ENCODE measurements at regions not wholly inside any gene's neighbourhood (a gene's known extent, or its start where the extent isn't known, plus 50 kb on each side); places are given as distances from the start of the nearest gene placed in this dataset.

- no peak for DNase-seq (ENCODE audit: low read depth in 4 of 4, low spot score in 3 of 4)
Observed at GRCh38 chr1:69288416-69288815, 279.3 kb upstream of the LRRC7 start.

GRCh38 chr1:69290291-69290690 is 277.4 kb upstream of the LRRC7 start:
- DNase-seq (ENCODE audit: low read depth in 4 of 4, low spot score in 3 of 4), result no peak

GRCh38 chr1:69291541-69291940 is 276.2 kb upstream of the LRRC7 start:
- no peak for DNase-seq (ENCODE audit: low read depth in 4 of 4, low spot score in 3 of 4)

- DNase-seq (ENCODE audit: low read depth in 4 of 4, low spot score in 3 of 4), result no peak
Observed at GRCh38 chr1:69292833-69293232, 274.9 kb upstream of the LRRC7 start.

GRCh38 chr1:69294171-69294570 is 273.6 kb upstream of the LRRC7 start:
- no peak for DNase-seq (ENCODE audit: low read depth in 4 of 4, low spot score in 3 of 4)

- no peak for DNase-seq (ENCODE audit: low read depth in 4 of 4, low spot score in 3 of 4)
Observed at GRCh38 chr1:69295265-69295664, 272.5 kb upstream of the LRRC7 start.

GRCh38 chr1:69305621-69306020 is 262.1 kb upstream of the LRRC7 start:
- no peak for DNase-seq (ENCODE audit: low read depth in 4 of 4, low spot score in 3 of 4)

GRCh38 chr1:69312055-69312732 is 255.5 kb upstream of the LRRC7 start:
- DNase-seq (ENCODE audit: low read depth in 4 of 4, low spot score in 3 of 4), result no peak

- DNase-seq (ENCODE audit: low read depth in 4 of 4, low spot score in 3 of 4), result no peak
Observed at GRCh38 chr1:69313118-69313517, 254.6 kb upstream of the LRRC7 start.

- no peak for DNase-seq (ENCODE audit: low read depth in 4 of 4, low spot score in 3 of 4)
Observed at GRCh38 chr1:69315416-69315815, 252.3 kb upstream of the LRRC7 start.

- no peak for DNase-seq (ENCODE audit: low read depth in 4 of 4, low spot score in 3 of 4)
Observed at GRCh38 chr1:69315823-69316222, 251.9 kb upstream of the LRRC7 start.

- DNase-seq (ENCODE audit: low read depth in 4 of 4, low spot score in 3 of 4), result no peak
Observed at GRCh38 chr1:69319287-69319686, 248.4 kb upstream of the LRRC7 start.

- no peak for DNase-seq (ENCODE audit: low read depth in 4 of 4, low spot score in 3 of 4)
Observed at GRCh38 chr1:69320757-69321211, 246.9 kb upstream of the LRRC7 start.

- DNase-seq (ENCODE audit: low read depth in 4 of 4, low spot score in 3 of 4), result no peak
Observed at GRCh38 chr1:69321311-69321710, 246.4 kb upstream of the LRRC7 start.

- DNase-seq (ENCODE audit: low read depth in 4 of 4, low spot score in 3 of 4), result no peak
Observed at GRCh38 chr1:69328186-69328585, 239.5 kb upstream of the LRRC7 start.

- DNase-seq (ENCODE audit: low read depth in 4 of 4, low spot score in 3 of 4), result no peak
Observed at GRCh38 chr1:69363236-69363635, 204.5 kb upstream of the LRRC7 start.

- no peak for DNase-seq (ENCODE audit: low read depth in 4 of 4, low spot score in 3 of 4)
Observed at GRCh38 chr1:69373520-69373919, 194.2 kb upstream of the LRRC7 start.

- DNase-seq (ENCODE audit: low read depth in 4 of 4, low spot score in 3 of 4), result no peak
Observed at GRCh38 chr1:69376408-69376807, 191.3 kb upstream of the LRRC7 start.

- DNase-seq (ENCODE audit: low read depth in 4 of 4, low spot score in 3 of 4), result no peak
Observed at GRCh38 chr1:69377507-69377906, 190.2 kb upstream of the LRRC7 start.

GRCh38 chr1:69388044-69388443 is 179.7 kb upstream of the LRRC7 start:
- DNase-seq (ENCODE audit: low read depth in 4 of 4, low spot score in 3 of 4), result no peak

GRCh38 chr1:69400128-69400527 is 167.6 kb upstream of the LRRC7 start:
- DNase-seq (ENCODE audit: low read depth in 4 of 4, low spot score in 3 of 4), result no peak

- DNase-seq (ENCODE audit: low read depth in 4 of 4, low spot score in 3 of 4), result no peak
Observed at GRCh38 chr1:69401879-69402278, 165.8 kb upstream of the LRRC7 start.

- DNase-seq (ENCODE audit: low read depth in 4 of 4, low spot score in 3 of 4), result no peak
Observed at GRCh38 chr1:69403756-69404320, 163.9 kb upstream of the LRRC7 start.

Measured in right renal pelvis (tissue), 4 donors.